Natural killer cell treated with Interleukin-12 subunit alpha and Interleukin-12 subunit beta and Interleukin-15 and Interleukin-18, amount 100 ng/mL, for 72 hours (primary cell): ENCODE measurements at regions not wholly inside any gene's neighbourhood (a gene's known extent, or its start where the extent isn't known, plus 50 kb on each side); places are given as distances from the start of the nearest gene placed in this dataset.
A peak's percentile ranks its signal among the peaks of the same experiment; 100 is the strongest.

Source experiments
- ATAC-seq, 2 donors: fragments of 150-1000 bp; cut with Tn5 transposase in 1 of 2; sonication (Bioruptor Pico), chemical (Tn5 transposase) in 1 of 2; 2 replicates each; pipeline ENCODE4 v1.10.0; 2021
- DNase-seq: peaks from one replicate; pipeline ENCODE4 v3.0.0; 2022; ENCODE audit warnings: low spot score
- H3K27ac Mint-ChIP-seq, 2 donors: 1 replicate in 1 of 2; 2 replicates in 1 of 2; pipeline ENCODE4 v1.8.0; 2022; ENCODE audit warnings: mixed read lengths in 2 of 2, mild to moderate bottlenecking in 1 of 2, moderate library complexity in 1 of 2
- H3K27me3 Mint-ChIP-seq, 2 donors: 1 replicate in 1 of 2; 2 replicates in 1 of 2; pipeline ENCODE4 v1.8.0; 2022; ENCODE audit warnings: mixed read lengths in 2 of 2
- H3K36me3 Mint-ChIP-seq: one replicate; pipeline ENCODE4 v1.8.0; 2022; ENCODE audit warnings: mixed read lengths
- H3K4me1 Mint-ChIP-seq, 2 donors: 1 replicate in 1 of 2; 2 replicates in 1 of 2; pipeline ENCODE4 v1.8.0; 2022; ENCODE audit warnings: low read depth in 2 of 2, mixed read lengths in 2 of 2, mild to moderate bottlenecking in 1 of 2
- H3K4me3 Mint-ChIP-seq: one replicate; pipeline ENCODE4 v1.8.0; 2022; ENCODE audit warnings: mixed read lengths
- H3K9me3 Mint-ChIP-seq: 2 replicates; pipeline ENCODE4 v1.8.0; 2022; ENCODE audit warnings: mixed read lengths

GRCh38 chr2:111647359-111647758 lies 236.6 kb downstream of the ANAPC1 start:
- ATAC-seq (no peak), DNase-seq (no peak)
- no peak overlapping the region for H3K27ac Mint-ChIP-seq
- H3K27me3 Mint-ChIP-seq = peaks cover 0 to 11% of the 10 kb centered on the region in 2 donors
- peaks cover 16% of the 10 kb centered on the region for H3K36me3 Mint-ChIP-seq
- H3K4me3 Mint-ChIP-seq = no peak overlapping the region
- peaks cover 11% of the 10 kb centered on the region for H3K9me3 Mint-ChIP-seq
- H3K4me1 Mint-ChIP-seq = peaks cover 0 to 3% of the 10 kb centered on the region in 2 donors

GRCh38 chr2:111652038-111652437 lies 232.0 kb downstream of the ANAPC1 start:
- Mint-ChIP-seq H3K27ac (no peak overlapping the region), H3K9me3 (peaks cover 3% of the 10 kb centered on the region), H3K36me3 (peaks cover 5% of the 10 kb centered on the region), H3K27me3 (peaks cover 0 to under 1% of the 10 kb centered on the region in 2 donors), H3K4me3 (no peak overlapping the region), H3K4me1 (no peaks in the 10 kb centered on the region)
- ATAC-seq (no peak), DNase-seq (no peak)

- Mint-ChIP-seq H3K4me1 (no peaks in the 10 kb centered on the region), H3K9me3 (no peaks in the 10 kb centered on the region), H3K27me3 (no peaks in the 10 kb centered on the region), H3K27ac (no peak overlapping the region), H3K36me3 (no peaks in the 10 kb centered on the region), H3K4me3 (no peak overlapping the region)
- ATAC-seq (no peak), DNase-seq (no peak)
Measured at GRCh38 chr2:111652681-111653080, 231.3 kb downstream of the ANAPC1 start.

GRCh38 chr2:111653103-111653624 lies 230.8 kb downstream of the ANAPC1 start:
- no peak overlapping the region for H3K4me3 Mint-ChIP-seq
- H3K9me3 Mint-ChIP-seq = no peaks in the 10 kb centered on the region
- no peak for DNase-seq
- no peak overlapping the region for H3K27ac Mint-ChIP-seq
- no peaks in the 10 kb centered on the region for H3K36me3 Mint-ChIP-seq
- ATAC-seq = peak in 1 of 2 donors; percentile 36
- no peaks in the 10 kb centered on the region for H3K27me3 Mint-ChIP-seq
- H3K4me1 Mint-ChIP-seq = no peaks in the 10 kb centered on the region

- Mint-ChIP-seq H3K27me3 (no peaks in the 10 kb centered on the region), H3K4me3 (no peak overlapping the region), H3K36me3 (no peaks in the 10 kb centered on the region), H3K9me3 (no peaks in the 10 kb centered on the region), H3K4me1 (no peaks in the 10 kb centered on the region), H3K27ac (no peak overlapping the region)
- DNase-seq (no peak), ATAC-seq (no peak)
Measured at GRCh38 chr2:111653913-111654312, 230.1 kb downstream of the ANAPC1 start.

- H3K36me3 Mint-ChIP-seq = no peaks in the 10 kb centered on the region
- no peak overlapping the region for H3K27ac Mint-ChIP-seq
- no peak for DNase-seq
- no peaks in the 10 kb centered on the region for H3K4me1 Mint-ChIP-seq
- no peak overlapping the region for H3K4me3 Mint-ChIP-seq
- H3K9me3 Mint-ChIP-seq = no peaks in the 10 kb centered on the region
- no peaks in the 10 kb centered on the region for H3K27me3 Mint-ChIP-seq
- peak in 1 of 2 donors; percentile 30 for ATAC-seq
Measured at GRCh38 chr2:111654829-111655228, 229.2 kb downstream of the ANAPC1 start.

GRCh38 chr2:111656436-111656835 lies 227.6 kb downstream of the ANAPC1 start:
- Mint-ChIP-seq H3K27ac (no peak overlapping the region), H3K27me3 (no peaks in the 10 kb centered on the region), H3K36me3 (no peaks in the 10 kb centered on the region), H3K4me1 (no peaks in the 10 kb centered on the region), H3K9me3 (no peaks in the 10 kb centered on the region), H3K4me3 (no peak overlapping the region)
- DNase-seq (no peak), ATAC-seq (no peak)

- ATAC-seq (no peak), DNase-seq (no peak)
- no peaks in the 10 kb centered on the region for H3K9me3 Mint-ChIP-seq
- H3K36me3 Mint-ChIP-seq = no peaks in the 10 kb centered on the region
- no peaks in the 10 kb centered on the region for H3K27me3 Mint-ChIP-seq
- peaks cover 0 to 4% of the 10 kb centered on the region in 2 donors for H3K4me1 Mint-ChIP-seq
- H3K4me3 Mint-ChIP-seq = no peak overlapping the region
- H3K27ac Mint-ChIP-seq = no peak overlapping the region
Measured at GRCh38 chr2:111656894-111657293, 227.1 kb downstream of the ANAPC1 start.

- DNase-seq (no peak), ATAC-seq (no peak)
- no peak overlapping the region for H3K27ac Mint-ChIP-seq
- H3K27me3 Mint-ChIP-seq = no peaks in the 10 kb centered on the region
- no peaks in the 10 kb centered on the region for H3K36me3 Mint-ChIP-seq
- H3K9me3 Mint-ChIP-seq = no peaks in the 10 kb centered on the region
- no peak overlapping the region for H3K4me3 Mint-ChIP-seq
- peaks cover 0 to 10% of the 10 kb centered on the region in 2 donors for H3K4me1 Mint-ChIP-seq
Measured at GRCh38 chr2:111657351-111657975, 226.5 kb downstream of the ANAPC1 start.

- DNase-seq = no peak
- ATAC-seq = peak in 1 of 2 donors; percentile 36
- Mint-ChIP-seq H3K27me3 (no peaks in the 10 kb centered on the region), H3K4me1 (peaks cover 0 to 19% of the 10 kb centered on the region in 2 donors), H3K36me3 (no peaks in the 10 kb centered on the region), H3K27ac (no peak overlapping the region), H3K9me3 (no peaks in the 10 kb centered on the region), H3K4me3 (no peak overlapping the region)
Measured at GRCh38 chr2:111659361-111660333, 224.3 kb downstream of the ANAPC1 start.

- H3K4me1 Mint-ChIP-seq = peaks cover 0 to 19% of the 10 kb centered on the region in 2 donors
- no peak for DNase-seq
- no peaks in the 10 kb centered on the region for H3K27me3 Mint-ChIP-seq
- H3K27ac Mint-ChIP-seq = no peak overlapping the region
- no peaks in the 10 kb centered on the region for H3K9me3 Mint-ChIP-seq
- no peak overlapping the region for H3K4me3 Mint-ChIP-seq
- no peaks in the 10 kb centered on the region for H3K36me3 Mint-ChIP-seq
- ATAC-seq = no peak
Measured at GRCh38 chr2:111660811-111661210, 223.2 kb downstream of the ANAPC1 start.

- Mint-ChIP-seq H3K27me3 (no peaks in the 10 kb centered on the region), H3K4me1 (peaks cover 0 to 19% of the 10 kb centered on the region in 2 donors), H3K27ac (no peak overlapping the region), H3K36me3 (no peaks in the 10 kb centered on the region), H3K9me3 (no peaks in the 10 kb centered on the region), H3K4me3 (no peak overlapping the region)
- ATAC-seq (no peak), DNase-seq (no peak)
Measured at GRCh38 chr2:111661286-111661940, 222.6 kb downstream of the ANAPC1 start.

- Mint-ChIP-seq H3K36me3 (no peaks in the 10 kb centered on the region), H3K27me3 (no peaks in the 10 kb centered on the region), H3K27ac (no peak overlapping the region), H3K4me1 (peaks cover 0 to 19% of the 10 kb centered on the region in 2 donors), H3K9me3 (no peaks in the 10 kb centered on the region), H3K4me3 (no peak overlapping the region)
- ATAC-seq = no peak
- DNase-seq = no peak
Measured at GRCh38 chr2:111662039-111662770, 221.8 kb downstream of the ANAPC1 start.
